H1 (cell line): ENCODE measurements at regions not wholly inside any gene's neighbourhood (a gene's known extent, or its start where the extent isn't known, plus 50 kb on each side); places are given as distances from the start of the nearest gene placed in this dataset.

Experiments used
- POLR2A ChIP-seq, 2 experiments: IDR thresholded peaks; 1 replicate in 1 of 2; 2 replicates in 1 of 2; pipeline ENCODE4 v1.6.1; 2011; ENCODE audit warnings: low read depth in 2 of 2, low read length in 2 of 2, mild to moderate bottlenecking in 2 of 2; ENCODE audit errors: control extremely low read depth in 1 of 2
- SP1 ChIP-seq: IDR thresholded peaks from 2 replicates; pipeline ENCODE4 v1.6.1; 2011; ENCODE audit warnings: low read depth, low read length
- TF ChIP-seq, protein P1 (sequence below), 3 experiments: IDR thresholded peaks; 1 replicate in 2 of 3; 2 replicates in 1 of 3; pipeline versions ENCODE4 v1.5.1 to v1.6.1; 2011; ENCODE audit warnings: low read length in 3 of 3, mild to moderate bottlenecking in 3 of 3, inconsistent platforms in 2 of 3, low read depth in 1 of 3, moderate library complexity in 1 of 3; ENCODE audit not compliant: insufficient read depth in 1 of 3; ENCODE audit errors: control extremely low read depth in 1 of 3
- TF ChIP-seq, protein P2 (sequence below): IDR thresholded peaks from 2 replicates; pipeline ENCODE4 v1.6.1; 2011; ENCODE audit warnings: low read length, improper control_type of control experiment

- TF ChIP-seq, protein P1, sequence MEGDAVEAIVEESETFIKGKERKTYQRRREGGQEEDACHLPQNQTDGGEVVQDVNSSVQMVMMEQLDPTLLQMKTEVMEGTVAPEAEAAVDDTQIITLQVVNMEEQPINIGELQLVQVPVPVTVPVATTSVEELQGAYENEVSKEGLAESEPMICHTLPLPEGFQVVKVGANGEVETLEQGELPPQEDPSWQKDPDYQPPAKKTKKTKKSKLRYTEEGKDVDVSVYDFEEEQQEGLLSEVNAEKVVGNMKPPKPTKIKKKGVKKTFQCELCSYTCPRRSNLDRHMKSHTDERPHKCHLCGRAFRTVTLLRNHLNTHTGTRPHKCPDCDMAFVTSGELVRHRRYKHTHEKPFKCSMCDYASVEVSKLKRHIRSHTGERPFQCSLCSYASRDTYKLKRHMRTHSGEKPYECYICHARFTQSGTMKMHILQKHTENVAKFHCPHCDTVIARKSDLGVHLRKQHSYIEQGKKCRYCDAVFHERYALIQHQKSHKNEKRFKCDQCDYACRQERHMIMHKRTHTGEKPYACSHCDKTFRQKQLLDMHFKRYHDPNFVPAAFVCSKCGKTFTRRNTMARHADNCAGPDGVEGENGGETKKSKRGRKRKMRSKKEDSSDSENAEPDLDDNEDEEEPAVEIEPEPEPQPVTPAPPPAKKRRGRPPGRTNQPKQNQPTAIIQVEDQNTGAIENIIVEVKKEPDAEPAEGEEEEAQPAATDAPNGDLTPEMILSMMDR (IDR thresholded peaks at IDR 0.05; ENCODE audit: control extremely low read depth in 1 of 3, insufficient read depth in 1 of 3, low read depth in 1 of 3, low read length in 3 of 3) = no peak
- TF ChIP-seq SP1 (no peak), POLR2A (IDR thresholded peaks at IDR 0.05; ENCODE audit: control extremely low read depth in 1 of 2, low read depth in 2 of 2, low read length in 2 of 2) (no peak)
- TF ChIP-seq, protein P2, sequence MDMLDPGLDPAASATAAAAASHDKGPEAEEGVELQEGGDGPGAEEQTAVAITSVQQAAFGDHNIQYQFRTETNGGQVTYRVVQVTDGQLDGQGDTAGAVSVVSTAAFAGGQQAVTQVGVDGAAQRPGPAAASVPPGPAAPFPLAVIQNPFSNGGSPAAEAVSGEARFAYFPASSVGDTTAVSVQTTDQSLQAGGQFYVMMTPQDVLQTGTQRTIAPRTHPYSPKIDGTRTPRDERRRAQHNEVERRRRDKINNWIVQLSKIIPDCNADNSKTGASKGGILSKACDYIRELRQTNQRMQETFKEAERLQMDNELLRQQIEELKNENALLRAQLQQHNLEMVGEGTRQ = no peak
These were observed 81.6 kb downstream of the SPTSSA start for GRCh38 chr14:34380471-34380845.
